ENCODE measurements at regions not wholly inside any gene's neighbourhood (a gene's known extent, or its start where the extent isn't known, plus 50 kb on each side); places are given as distances from the start of the nearest gene placed in this dataset.

- TF ChIP-seq CTCF (IDR thresholded peaks at IDR 0.05) (peak in 3 of 4 experiments; percentile 23 to 55 (median 41)), EP300 (IDR thresholded peaks at IDR 0.05) (no peak)
- H3K4me3 ChIP-seq, result no peak overlapping the region
- no peaks in the 10 kb centered on the region for H3K27me3 ChIP-seq
- H3K27ac ChIP-seq, result no peak overlapping the region
- no peaks in the 10 kb centered on the region for H3K4me1 ChIP-seq
- DNase-seq, result peak; percentile 77
- H3K36me3 ChIP-seq, result no peaks in the 10 kb centered on the region
- WGBS, 2 donors, result 49% methylated on average over 25 of the region's 25 CpGs
- H3K9me3 ChIP-seq, result no peaks in the 10 kb centered on the region
- intact Hi-C loops (cut with DNase I), result no loop called here
Observed at GRCh38 chr3:5426094-5426883, 238.8 kb downstream of the EDEM1 start.

GRCh38 chr3:5427021-5427420 lies 239.5 kb downstream of the EDEM1 start:
- intact Hi-C loops (cut with DNase I), result no loop called here
- H3K4me3 ChIP-seq, result no peak overlapping the region
- H3K36me3 ChIP-seq, result no peaks in the 10 kb centered on the region
- no peaks in the 10 kb centered on the region for H3K4me1 ChIP-seq
- 91% methylated on average over 6 of the region's 6 CpGs for WGBS, 2 donors
- H3K27me3 ChIP-seq, result no peaks in the 10 kb centered on the region
- no peak for DNase-seq
- H3K27ac ChIP-seq, result no peak overlapping the region
- H3K9me3 ChIP-seq, result no peaks in the 10 kb centered on the region
- TF ChIP-seq POLR2AphosphoS5 (IDR thresholded peaks at IDR 0.05) (no peak), CTCF (IDR thresholded peaks at IDR 0.05) (no peak), POLR2A (IDR thresholded peaks at IDR 0.05) (no peak), EP300 (IDR thresholded peaks at IDR 0.05) (no peak)

GRCh38 chr3:5427938-5428337 lies 240.4 kb downstream of the EDEM1 start:
- intact Hi-C loops (cut with DNase I), result no loop called here
- no peak for TF ChIP-seq POLR2A (IDR thresholded peaks at IDR 0.05)
- no peak for TF ChIP-seq POLR2AphosphoS5 (IDR thresholded peaks at IDR 0.05)
- no peak for TF ChIP-seq CTCF (IDR thresholded peaks at IDR 0.05)
- no peak for TF ChIP-seq EP300 (IDR thresholded peaks at IDR 0.05)
- no peaks in the 10 kb centered on the region for H3K4me1 ChIP-seq

GRCh38 chr3:5428607-5429516 lies 241.4 kb downstream of the EDEM1 start:
- no peak for DNase-seq
- no peak overlapping the region for H3K4me3 ChIP-seq
- H3K27ac ChIP-seq, result no peak overlapping the region
- no peak for TF ChIP-seq POLR2AphosphoS5 (IDR thresholded peaks at IDR 0.05)
- TF ChIP-seq POLR2A (IDR thresholded peaks at IDR 0.05), result no peak
- TF ChIP-seq EP300 (IDR thresholded peaks at IDR 0.05), result no peak
- TF ChIP-seq CTCF (IDR thresholded peaks at IDR 0.05), result no peak
- no peaks in the 10 kb centered on the region for H3K9me3 ChIP-seq
- H3K27me3 ChIP-seq, result no peaks in the 10 kb centered on the region
- intact Hi-C loops (cut with DNase I), result no loop called here
- 38 to 66% methylated on average over 10 of the region's 10 CpGs for WGBS, 2 donors
- H3K36me3 ChIP-seq, result no peaks in the 10 kb centered on the region
- no peaks in the 10 kb centered on the region for H3K4me1 ChIP-seq

More at GRCh38 chr3:5427938-5428337, 240.4 kb downstream of the EDEM1 start:
- WGBS, 2 donors, result 31 to 73% methylated on average over 3 of the region's 3 CpGs
- no peak overlapping the region for H3K27ac ChIP-seq
- no peak overlapping the region for H3K4me3 ChIP-seq
- H3K27me3 ChIP-seq, result no peaks in the 10 kb centered on the region
- no peaks in the 10 kb centered on the region for H3K36me3 ChIP-seq
- H3K9me3 ChIP-seq, result no peaks in the 10 kb centered on the region
- DNase-seq, result no peak
